ENCODE measurements at regions not wholly inside any gene's neighbourhood (a gene's known extent, or its start where the extent isn't known, plus 50 kb on each side); places are given as distances from the start of the nearest gene placed in this dataset.

- DNase-seq (ENCODE audit: low read depth in 2 of 2) = no peak
Measured at GRCh38 chr6:168909288-168909687, 344.4 kb downstream of the THBS2 start.

GRCh38 chr6:168908887-168909286 lies 344.8 kb downstream of the THBS2 start:
- no peak for DNase-seq (ENCODE audit: low read depth in 2 of 2)

GRCh38 chr6:168908166-168908565 lies 345.5 kb downstream of the THBS2 start:
- DNase-seq (ENCODE audit: low read depth in 2 of 2) = no peak

DNA sequence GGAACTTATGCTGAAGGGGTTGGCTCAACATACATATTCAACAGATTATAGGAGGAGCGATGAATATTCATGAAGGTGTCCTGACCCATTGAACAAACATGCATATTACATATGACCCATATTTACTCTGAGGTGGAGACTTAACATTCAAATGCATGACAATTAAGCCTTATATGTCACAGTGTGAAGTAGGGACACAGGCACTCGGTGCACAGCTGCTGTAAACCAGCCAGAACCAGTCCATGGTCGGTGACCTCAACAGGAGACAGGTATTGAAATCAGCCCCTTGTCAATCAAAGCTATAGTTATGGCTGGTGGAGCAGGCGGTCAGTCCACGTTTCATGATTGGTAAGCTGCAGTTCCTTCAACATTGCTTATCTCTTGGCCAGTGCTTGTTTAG lies 347.3 kb downstream of the THBS2 start:
- no peak for DNase-seq (ENCODE audit: low read depth in 2 of 2)

DNA sequence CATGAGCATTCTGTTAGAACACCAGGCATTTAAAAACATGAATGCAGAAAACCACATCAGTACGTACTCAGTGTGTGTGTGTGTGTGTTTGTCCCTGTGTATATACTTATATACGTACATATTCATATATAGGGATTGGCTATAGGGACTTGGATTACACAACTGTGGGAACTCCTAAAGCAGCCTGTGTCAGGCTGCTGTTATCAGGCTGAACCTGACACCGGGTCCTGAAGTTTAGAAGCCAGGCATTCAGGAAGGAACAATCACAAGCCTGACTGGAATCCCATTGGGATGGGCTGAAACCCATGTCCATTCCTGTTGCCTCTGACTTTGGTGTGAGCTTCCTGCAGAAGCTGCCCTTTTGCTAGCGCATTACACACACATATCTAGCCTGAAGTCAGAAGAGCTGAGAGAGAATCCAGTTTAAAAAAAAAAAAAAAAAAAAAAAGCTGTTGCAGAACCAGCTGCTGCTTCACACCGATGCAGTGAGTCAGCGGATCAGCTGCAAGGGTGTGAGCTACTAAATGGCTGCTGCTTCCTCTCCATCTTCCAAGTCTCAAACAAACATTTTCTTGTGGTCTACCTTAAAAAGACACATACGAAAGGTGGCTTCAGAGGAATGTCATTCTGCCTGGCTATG lies 348.1 kb downstream of the THBS2 start:
- no peak for DNase-seq (ENCODE audit: low read depth in 2 of 2)

GRCh38 chr6:168903613-168904345 lies 349.9 kb downstream of the THBS2 start:
- no peak for DNase-seq (ENCODE audit: low read depth in 2 of 2)

DNA sequence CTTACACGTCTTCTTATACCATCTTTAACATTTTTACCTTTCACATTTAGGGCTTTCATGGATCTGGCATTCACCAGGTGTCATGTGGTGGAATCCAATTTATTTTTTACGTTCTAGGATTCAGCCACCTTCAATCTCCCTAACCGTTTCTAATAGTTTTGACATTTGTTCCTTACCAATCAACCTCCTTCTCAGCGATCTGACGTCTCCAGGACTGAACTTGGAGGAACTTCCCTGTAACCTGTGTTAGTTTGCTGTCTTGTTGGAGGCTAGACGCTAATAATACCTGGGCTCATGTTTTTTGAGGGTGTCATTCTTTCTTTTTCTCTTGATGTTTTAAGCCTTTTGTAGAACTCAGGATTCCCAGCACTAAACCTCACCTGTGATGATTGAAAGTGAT lies 351.6 kb downstream of the THBS2 start:
- no peak for DNase-seq (ENCODE audit: low read depth in 2 of 2)

GRCh38 chr6:168901076-168901475 lies 352.6 kb downstream of the THBS2 start:
- DNase-seq (ENCODE audit: low read depth in 2 of 2) = no peak

DNA sequence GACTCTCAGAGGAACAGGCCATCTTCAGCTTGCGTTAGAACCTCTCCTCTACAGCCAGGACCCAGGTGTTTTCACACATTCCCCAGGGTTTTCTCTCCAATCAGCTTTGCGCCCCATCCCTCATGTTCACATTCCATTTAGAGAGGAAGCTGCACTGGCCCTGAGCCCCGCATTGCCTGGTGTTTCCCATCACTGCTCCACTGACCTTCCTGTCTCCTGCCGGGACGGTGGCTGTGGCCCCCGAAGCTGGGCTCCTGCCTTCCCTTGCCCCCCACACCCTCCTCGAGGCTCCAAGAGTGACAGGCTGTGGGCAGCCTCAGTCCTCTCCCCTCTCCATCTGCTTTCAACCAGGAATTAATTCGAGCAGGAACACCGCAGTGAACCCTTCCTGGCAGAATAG lies 357.3 kb downstream of the THBS2 start:
- no peak for DNase-seq (ENCODE audit: low read depth in 2 of 2)

DNA sequence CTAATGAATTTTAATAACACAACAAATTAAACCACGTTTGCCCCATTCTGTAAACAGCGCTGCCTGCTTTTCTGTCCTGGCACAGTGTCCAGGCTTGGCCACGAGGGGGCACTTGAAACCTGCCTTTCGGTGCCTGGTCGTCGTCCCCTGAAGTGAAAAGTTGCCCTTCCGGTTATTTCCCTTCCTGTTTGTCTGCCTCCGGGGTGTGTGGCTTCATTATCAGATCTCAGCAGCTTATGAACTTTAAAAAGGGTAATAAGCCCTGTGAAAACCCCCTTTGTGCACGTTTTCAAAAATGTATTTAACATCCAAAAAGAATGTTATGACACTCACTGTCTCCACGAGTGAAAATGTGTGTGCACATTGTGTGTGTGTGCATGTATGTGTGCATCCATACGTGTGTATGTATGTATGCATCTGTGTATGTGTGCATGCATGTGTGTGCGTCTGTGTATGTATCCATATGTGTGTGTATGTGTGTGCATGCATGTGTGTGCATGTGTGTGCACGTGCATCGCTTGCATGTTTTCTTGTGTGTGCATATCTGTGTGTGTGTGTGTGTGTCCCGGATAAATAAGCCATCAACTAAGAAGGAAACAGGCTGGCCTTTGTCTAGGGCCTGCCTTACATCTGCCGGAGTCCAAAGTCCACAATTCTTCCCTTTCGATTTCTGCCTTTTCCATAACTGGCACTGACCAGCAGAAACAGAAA lies 358.4 kb downstream of the THBS2 start:
- DNase-seq (ENCODE audit: low read depth in 2 of 2) = peak; percentile 53 to 77

- DNase-seq (ENCODE audit: low read depth in 2 of 2) = no peak
Measured at GRCh38 chr6:168892031-168892430, 361.6 kb downstream of the THBS2 start.

GRCh38 chr6:168890981-168891365 lies 362.7 kb downstream of the THBS2 start:
- no peak for DNase-seq (ENCODE audit: low read depth in 2 of 2)

GRCh38 chr6:168890306-168890980 lies 363.2 kb downstream of the THBS2 start:
- no peak for DNase-seq (ENCODE audit: low read depth in 2 of 2)

GRCh38 chr6:168888786-168889345 lies 364.8 kb downstream of the THBS2 start:
- DNase-seq (ENCODE audit: low read depth in 2 of 2) = no peak

GRCh38 chr6:168888102-168888501 lies 365.5 kb downstream of the THBS2 start:
- DNase-seq (ENCODE audit: low read depth in 2 of 2) = no peak

- DNase-seq (ENCODE audit: low read depth in 2 of 2) = no peak
Measured at GRCh38 chr6:168887621-168888020, 366.0 kb downstream of the THBS2 start.

GRCh38 chr6:168886964-168887363 lies 366.7 kb downstream of the THBS2 start:
- DNase-seq (ENCODE audit: low read depth in 2 of 2) = no peak

DNA sequence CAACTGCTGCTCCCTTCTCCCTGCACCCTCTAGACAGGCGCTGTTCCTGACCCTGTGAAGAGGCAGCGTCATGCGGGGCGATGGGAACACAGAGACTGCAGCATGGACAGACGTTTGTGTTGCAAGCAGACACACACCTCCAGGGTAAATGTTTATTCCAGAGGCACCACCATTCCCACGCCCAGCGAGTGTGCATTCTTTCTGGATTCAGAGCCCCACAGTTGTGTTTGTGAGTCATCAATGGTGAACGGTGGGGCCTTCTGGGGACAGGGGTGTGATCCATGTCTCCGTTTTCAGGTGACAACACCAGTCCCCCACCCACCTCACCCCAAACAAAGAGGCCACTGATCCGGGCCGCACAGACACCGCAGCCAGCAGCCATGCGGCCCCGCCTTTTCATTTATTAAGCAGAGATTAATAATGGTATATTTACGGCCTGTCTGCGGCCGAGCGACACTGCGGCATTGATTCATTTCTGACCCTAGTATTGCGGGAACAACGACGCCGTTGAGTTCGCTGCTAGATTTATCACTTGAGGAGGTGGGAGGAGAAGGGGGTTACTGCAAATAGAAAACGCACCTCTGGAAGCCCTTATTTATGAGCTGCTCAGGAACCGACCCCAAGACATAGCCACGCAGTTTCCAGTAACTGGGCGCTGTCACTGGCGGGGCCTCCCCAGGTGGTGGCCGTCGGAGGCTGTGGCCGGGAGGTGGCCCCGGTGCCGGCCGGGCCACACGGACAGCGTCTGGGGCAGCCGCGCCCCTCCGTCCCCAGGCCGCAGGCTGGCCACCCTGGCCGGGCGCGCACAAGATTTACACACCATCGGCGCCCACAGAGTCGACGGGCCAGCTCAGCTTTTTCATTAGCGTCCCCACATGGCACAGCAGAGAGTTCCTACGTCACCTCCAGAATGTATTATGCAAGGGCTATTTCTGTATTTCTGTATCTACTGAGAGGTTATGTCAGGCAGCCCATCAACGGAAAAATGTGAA lies 367.6 kb downstream of the THBS2 start:
- no peak for DNase-seq (ENCODE audit: low read depth in 2 of 2)

DNA sequence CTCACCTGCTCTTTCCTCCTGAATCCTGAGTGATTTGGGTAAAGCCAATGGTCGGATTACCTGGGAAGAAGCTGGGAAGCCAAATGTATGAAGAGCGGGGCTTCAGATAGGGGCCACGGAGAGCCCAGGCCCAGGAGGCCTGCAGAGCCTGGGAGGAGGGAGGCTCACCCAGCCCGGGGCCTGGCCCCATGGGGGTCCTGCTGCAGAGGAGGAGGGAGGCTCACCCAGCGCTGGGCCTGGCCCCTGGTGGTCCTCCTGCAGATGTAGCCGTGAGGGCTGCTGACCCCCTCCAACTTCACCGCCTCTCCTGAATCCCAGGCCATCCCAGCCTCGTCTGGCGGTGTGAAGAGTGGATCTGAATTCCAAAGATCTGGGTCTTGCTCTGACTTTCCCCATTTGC lies 368.4 kb downstream of the THBS2 start:
- no peak for DNase-seq (ENCODE audit: low read depth in 2 of 2)

DNA sequence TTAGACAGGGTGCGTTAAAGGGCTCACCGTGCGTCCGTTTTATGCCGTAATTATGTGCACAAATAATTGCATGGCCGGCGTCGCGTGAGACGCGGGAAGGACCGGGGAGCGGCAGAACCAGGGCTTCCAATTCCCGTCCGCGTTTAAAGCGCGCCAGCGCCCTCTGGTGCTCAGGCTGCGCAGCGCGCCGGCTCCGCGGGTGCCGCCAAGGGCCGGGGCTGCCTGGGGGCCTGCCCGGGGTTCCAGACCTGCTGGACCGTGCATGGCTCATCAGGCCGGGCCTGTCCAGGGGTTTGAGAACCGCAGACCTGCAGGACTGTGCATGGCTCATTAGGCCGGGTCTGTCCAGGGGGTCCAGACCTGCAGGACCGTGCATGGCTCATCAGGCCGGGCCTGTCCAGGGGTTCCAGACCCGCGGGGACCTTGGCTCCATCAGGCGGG lies 369.0 kb downstream of the THBS2 start:
- DNase-seq (ENCODE audit: low read depth in 2 of 2) = peak; percentile 49 to 67
